CD1c-positive myeloid dendritic cell (primary cell): ENCODE measurements at regions not wholly inside any gene's neighbourhood (a gene's known extent, or its start where the extent isn't known, plus 50 kb on each side); places are given as distances from the start of the nearest gene placed in this dataset.
"Not testable (repeated sequence)": the region's sequence is repeated elsewhere in the genome, so short reads cannot be mapped to it uniquely, and the experiment has no call there.

Experiments used
- DNase-seq: peaks from one replicate; pipeline ENCODE4 v3.0.0-alpha.2; 2016; ENCODE audit errors: extremely low spot score

GRCh38 chr2:95654897-95655296 is 63.1 kb downstream of the TRIM43 start:
- DNase-seq, result not testable (repeated sequence)

- DNase-seq, result not testable (repeated sequence)
Observed at GRCh38 chr2:95656553-95656952, 64.8 kb downstream of the TRIM43 start.

GRCh38 chr2:95657937-95658336 is 66.1 kb downstream of the TRIM43 start:
- DNase-seq, result not testable (repeated sequence)

- DNase-seq, result not testable (repeated sequence)
Observed at GRCh38 chr2:95660766-95661562, 69.2 kb downstream of the TRIM43 start.

GRCh38 chr2:95663471-95664441 is 72.0 kb downstream of the TRIM43 start:
- not testable (repeated sequence) for DNase-seq

- not testable (repeated sequence) for DNase-seq
Observed at GRCh38 chr2:95666636-95667035, 74.8 kb downstream of the TRIM43 start.

GRCh38 chr2:95667480-95667879 is 75.7 kb downstream of the TRIM43 start:
- DNase-seq, result no peak

- DNase-seq, result not testable (repeated sequence)
Observed at GRCh38 chr2:95668934-95669333, 77.1 kb downstream of the TRIM43 start.

GRCh38 chr2:95669441-95669991 is 77.7 kb downstream of the TRIM43 start:
- no peak for DNase-seq

- DNase-seq, result no peak
Observed at GRCh38 chr2:95670167-95670566, 78.4 kb downstream of the TRIM43 start.

- no peak for DNase-seq
Observed at GRCh38 chr2:95670686-95671085, 78.9 kb downstream of the TRIM43 start.

GRCh38 chr2:95671171-95671570 is 79.4 kb downstream of the TRIM43 start:
- not testable (repeated sequence) for DNase-seq

GRCh38 chr2:95671992-95672391 is 80.2 kb downstream of the TRIM43 start:
- DNase-seq, result not testable (repeated sequence)

GRCh38 chr2:95672500-95672899 is 80.7 kb downstream of the TRIM43 start:
- not testable (repeated sequence) for DNase-seq

GRCh38 chr2:95674186-95674585 is 82.4 kb downstream of the TRIM43 start:
- no peak for DNase-seq

GRCh38 chr2:95676573-95676972 is 84.8 kb downstream of the TRIM43 start:
- not testable (repeated sequence) for DNase-seq

- no peak for DNase-seq
Observed at GRCh38 chr2:95677346-95677745, 85.5 kb downstream of the TRIM43 start.

GRCh38 chr2:95677833-95678232 is 86.0 kb downstream of the TRIM43 start:
- DNase-seq, result not testable (repeated sequence)

- DNase-seq, result not testable (repeated sequence)
Observed at GRCh38 chr2:95681158-95681557, 89.4 kb downstream of the TRIM43 start.

GRCh38 chr2:95681589-95682081 is 89.8 kb downstream of the TRIM43 start:
- not testable (repeated sequence) for DNase-seq

GRCh38 chr2:95682889-95683517 is 91.2 kb downstream of the TRIM43 start:
- DNase-seq, result not testable (repeated sequence)
